ENCODE measurements at regions not wholly inside any gene's neighbourhood (a gene's known extent, or its start where the extent isn't known, plus 50 kb on each side); places are given as distances from the start of the nearest gene placed in this dataset.

DNA sequence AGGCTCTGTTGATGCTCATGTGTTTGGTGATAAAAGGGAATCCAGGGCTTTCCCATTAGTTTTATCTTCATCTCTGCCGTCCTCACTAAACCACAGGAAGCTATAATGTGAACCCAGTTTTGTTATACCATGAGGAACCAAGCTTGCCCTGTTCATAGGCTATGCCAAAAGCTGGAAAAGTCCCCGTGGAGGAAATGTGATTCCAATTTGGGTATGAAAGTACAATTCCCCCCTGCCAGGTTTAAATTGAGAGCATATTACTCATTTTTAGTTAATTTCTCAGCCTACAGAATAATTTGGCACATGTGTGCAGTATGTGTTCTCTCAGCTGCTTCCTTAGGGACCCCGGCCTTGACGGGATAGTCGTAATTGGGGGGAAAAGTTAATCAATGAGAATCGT is 327.4 kb downstream of the RND3 start:
- TF ChIP-seq GATA2 (CRISPR knock-in tag; IDR thresholded peaks at IDR 0.05): peak; percentile 58; the same call in 1 of the 2 replicates
- TF ChIP-seq EZH2phosphoT487 (IDR thresholded peaks at IDR 0.05; ENCODE audit: borderline replicate concordance, low read depth): no peak
- no peak overlapping the region for H2AFZ ChIP-seq (ENCODE audit: low read depth)
- no peaks in the 10 kb centered on the region for H3K79me2 ChIP-seq (ENCODE audit: insufficient read depth)
- ChIA-PET POLR2A (no interaction called here), CTCF (no interaction called here)
- H3K9ac ChIP-seq: no peak overlapping the region
- no peaks in the 10 kb centered on the region for H3K9me2 ChIP-seq
- H4K20me1 ChIP-seq (ENCODE audit: insufficient read depth): no peaks in the 10 kb centered on the region
- WGBS (ENCODE audit: low lambda C conversion rate): 68% methylated on average over 6 of the region's 6 CpGs
- no peak overlapping the region for H3K4me3 ChIP-seq (ENCODE audit: low read depth in 2 of 2, low read length in 1 of 2)
- H3K36me3 ChIP-seq (replicated peaks in 1 of 2; ENCODE audit: control insufficient read depth in 1 of 2, insufficient read depth in 2 of 2, low read length in 1 of 2): no peaks in the 10 kb centered on the region
- H3K9me3 ChIP-seq: no peaks in the 10 kb centered on the region
- no peak for DNase-seq
- no peaks in the 10 kb centered on the region for H3F3A ChIP-seq (replicated peaks; ENCODE audit: insufficient read depth)
- no peaks in the 10 kb centered on the region for H3K27me3 ChIP-seq (ENCODE audit: insufficient read depth)
- no peak overlapping the region; a peak in 1 of 4 replicates for H3K27ac ChIP-seq (ENCODE audit: low read depth in 2 of 2, low read length in 1 of 2)
- H3K4me1 ChIP-seq (ENCODE audit: control insufficient read depth in 1 of 2, insufficient read depth in 2 of 2, low read depth in 1 of 2, low read length in 1 of 2): peaks cover 0 to 9% of the 10 kb centered on the region in 2 experiments; a peak in 2 of 4 replicates
- H3K4me2 ChIP-seq: no peak overlapping the region

DNA sequence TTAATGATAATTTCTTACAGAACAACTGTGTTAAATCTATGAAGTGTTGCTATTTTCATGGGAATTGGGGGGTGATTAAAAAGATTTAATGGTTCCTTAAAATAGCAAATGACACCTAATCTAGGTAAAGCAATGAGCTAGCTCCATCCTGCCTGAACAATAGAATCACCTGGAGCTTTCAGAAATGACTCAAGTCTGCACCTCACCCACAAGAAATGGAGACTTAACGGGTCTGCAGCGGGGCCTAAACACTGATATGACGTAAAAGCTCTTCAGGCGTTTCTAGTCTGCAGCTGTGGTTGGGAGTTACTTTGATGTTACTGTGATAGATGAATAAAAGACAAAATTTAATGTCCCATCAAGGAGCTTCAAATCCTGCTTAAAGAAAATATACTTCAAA is 328.2 kb downstream of the RND3 start:
- H3K9ac ChIP-seq: no peak overlapping the region
- no peak for DNase-seq
- no peaks in the 10 kb centered on the region for H3K36me3 ChIP-seq (replicated peaks in 1 of 2; ENCODE audit: control insufficient read depth in 1 of 2, insufficient read depth in 2 of 2, low read length in 1 of 2)
- no peak for TF ChIP-seq FOXJ3 (CRISPR knock-in tag; IDR thresholded peaks at IDR 0.05)
- TF ChIP-seq, protein P1, sequence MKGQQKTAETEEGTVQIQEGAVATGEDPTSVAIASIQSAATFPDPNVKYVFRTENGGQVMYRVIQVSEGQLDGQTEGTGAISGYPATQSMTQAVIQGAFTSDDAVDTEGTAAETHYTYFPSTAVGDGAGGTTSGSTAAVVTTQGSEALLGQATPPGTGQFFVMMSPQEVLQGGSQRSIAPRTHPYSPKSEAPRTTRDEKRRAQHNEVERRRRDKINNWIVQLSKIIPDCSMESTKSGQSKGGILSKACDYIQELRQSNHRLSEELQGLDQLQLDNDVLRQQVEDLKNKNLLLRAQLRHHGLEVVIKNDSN (IDR thresholded peaks at IDR 0.05; ENCODE audit: borderline replicate concordance, low read depth): no peak
- TF ChIP-seq RXRA (IDR thresholded peaks at IDR 0.05; ENCODE audit: borderline replicate concordance, low read depth): no peak
- TF ChIP-seq, protein P2, sequence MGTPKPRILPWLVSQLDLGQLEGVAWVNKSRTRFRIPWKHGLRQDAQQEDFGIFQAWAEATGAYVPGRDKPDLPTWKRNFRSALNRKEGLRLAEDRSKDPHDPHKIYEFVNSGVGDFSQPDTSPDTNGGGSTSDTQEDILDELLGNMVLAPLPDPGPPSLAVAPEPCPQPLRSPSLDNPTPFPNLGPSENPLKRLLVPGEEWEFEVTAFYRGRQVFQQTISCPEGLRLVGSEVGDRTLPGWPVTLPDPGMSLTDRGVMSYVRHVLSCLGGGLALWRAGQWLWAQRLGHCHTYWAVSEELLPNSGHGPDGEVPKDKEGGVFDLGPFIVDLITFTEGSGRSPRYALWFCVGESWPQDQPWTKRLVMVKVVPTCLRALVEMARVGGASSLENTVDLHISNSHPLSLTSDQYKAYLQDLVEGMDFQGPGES (IDR thresholded peaks at IDR 0.05; ENCODE audit: low read depth, low read length): no peak
- TF ChIP-seq TCF12 (IDR thresholded peaks at IDR 0.05): no peak
- TF ChIP-seq, protein P3, sequence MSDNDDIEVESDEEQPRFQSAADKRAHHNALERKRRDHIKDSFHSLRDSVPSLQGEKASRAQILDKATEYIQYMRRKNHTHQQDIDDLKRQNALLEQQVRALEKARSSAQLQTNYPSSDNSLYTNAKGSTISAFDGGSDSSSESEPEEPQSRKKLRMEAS (IDR thresholded peaks at IDR 0.05; ENCODE audit: low read depth): no peak
- no peak for TF ChIP-seq EZH2phosphoT487 (IDR thresholded peaks at IDR 0.05; ENCODE audit: borderline replicate concordance, low read depth)
- TF ChIP-seq CHD2 (IDR thresholded peaks at IDR 0.05; ENCODE audit: low read length, partially characterized antibody): no peak
- no peak for TF ChIP-seq FOSL2 (IDR thresholded peaks at IDR 0.05; ENCODE audit: borderline replicate concordance, low read depth)
- TF ChIP-seq RAD21 (IDR thresholded peaks at IDR 0.05; ENCODE audit: low read length): no peak
- no peak for TF ChIP-seq EP300 (IDR thresholded peaks at IDR 0.05; ENCODE audit: borderline replicate concordance in 1 of 2, low read depth in 1 of 2, low read length in 1 of 2)
- no peak for TF ChIP-seq RCOR1 (IDR thresholded peaks at IDR 0.05; ENCODE audit: low read length)
- TF ChIP-seq NRF1 (IDR thresholded peaks at IDR 0.05; ENCODE audit: low read depth, low read length): no peak
- TF ChIP-seq SIN3A (IDR thresholded peaks at IDR 0.05; ENCODE audit: borderline replicate concordance, low read depth, low read length): no peak
- TF ChIP-seq, protein P4, sequence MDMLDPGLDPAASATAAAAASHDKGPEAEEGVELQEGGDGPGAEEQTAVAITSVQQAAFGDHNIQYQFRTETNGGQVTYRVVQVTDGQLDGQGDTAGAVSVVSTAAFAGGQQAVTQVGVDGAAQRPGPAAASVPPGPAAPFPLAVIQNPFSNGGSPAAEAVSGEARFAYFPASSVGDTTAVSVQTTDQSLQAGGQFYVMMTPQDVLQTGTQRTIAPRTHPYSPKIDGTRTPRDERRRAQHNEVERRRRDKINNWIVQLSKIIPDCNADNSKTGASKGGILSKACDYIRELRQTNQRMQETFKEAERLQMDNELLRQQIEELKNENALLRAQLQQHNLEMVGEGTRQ (IDR thresholded peaks at IDR 0.05; ENCODE audit: borderline replicate concordance, low read depth, low read length): no peak
- H3K4me3 ChIP-seq (ENCODE audit: low read depth in 2 of 2, low read length in 1 of 2): no peak overlapping the region
- no peak overlapping the region for H2AFZ ChIP-seq (ENCODE audit: low read depth)
- H3K4me1 ChIP-seq (ENCODE audit: control insufficient read depth in 1 of 2, insufficient read depth in 2 of 2, low read depth in 1 of 2, low read length in 1 of 2): peaks cover 0 to 9% of the 10 kb centered on the region in 2 experiments; a peak in 2 of 4 replicates
- H3K4me2 ChIP-seq: no peak overlapping the region
- H3K9me3 ChIP-seq: no peaks in the 10 kb centered on the region
- WGBS (ENCODE audit: low lambda C conversion rate): 96% methylated on average over 4 of the region's 4 CpGs
- no peaks in the 10 kb centered on the region for H4K20me1 ChIP-seq (ENCODE audit: insufficient read depth)
- CTCF ChIA-PET: no interaction called here
- no peak overlapping the region for H3K27ac ChIP-seq (ENCODE audit: low read depth in 2 of 2, low read length in 1 of 2)
- POLR2A ChIA-PET: no interaction called here
- H3K27me3 ChIP-seq (ENCODE audit: insufficient read depth): no peaks in the 10 kb centered on the region
- H3F3A ChIP-seq (replicated peaks; ENCODE audit: insufficient read depth): no peaks in the 10 kb centered on the region
- H3K79me2 ChIP-seq (ENCODE audit: insufficient read depth): no peaks in the 10 kb centered on the region
- no peaks in the 10 kb centered on the region for H3K9me2 ChIP-seq
